Esophagus squamous epithelium (tissue), 4 donors: ENCODE measurements at regions not wholly inside any gene's neighbourhood (a gene's known extent, or its start where the extent isn't known, plus 50 kb on each side); places are given as distances from the start of the nearest gene placed in this dataset.

ENCODE experiments used
- POLR2A ChIP-seq, 4 donors: fragments of 450-650 bp; IDR thresholded peaks; one replicate each; pipeline ENCODE4 v1.6.1; 2017; ENCODE audit warnings: antibody characterized with exemption in 4 of 4, mild to moderate bottlenecking in 4 of 4, moderate library complexity in 3 of 4
- TF ChIP-seq, protein P1 (sequence below), 6 experiments: fragments of 450-650 bp in 4 of 6; fragments of 200-600 bp in 2 of 6; sonication (generic) in 2 of 6; IDR thresholded peaks; one replicate each; pipeline ENCODE4 v1.5.1; 2016 to 2019; ENCODE audit warnings: antibody characterized with exemption in 6 of 6, mild to moderate bottlenecking in 4 of 6, moderate library complexity in 4 of 6

DNA sequence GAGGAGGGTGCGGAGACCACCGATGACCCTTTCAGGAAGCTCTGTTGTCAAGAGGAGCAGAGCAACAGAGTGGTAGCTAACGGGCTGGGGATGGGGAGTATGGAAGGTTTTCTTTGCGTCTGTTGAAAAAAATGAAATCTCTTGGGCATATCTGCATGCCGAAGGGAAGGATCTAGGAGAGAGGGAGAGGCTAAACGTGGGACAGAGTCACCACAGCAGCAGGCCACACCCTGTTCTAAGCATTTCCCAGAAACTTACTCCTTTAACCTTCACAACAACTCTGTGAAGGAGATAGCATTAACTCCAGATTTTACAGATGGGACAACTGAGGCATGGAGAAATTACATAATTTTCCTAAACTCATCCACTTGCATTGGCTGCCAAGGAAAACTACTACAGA is 71.8 kb upstream of the EXOC1L start:
- TF ChIP-seq, protein P1, sequence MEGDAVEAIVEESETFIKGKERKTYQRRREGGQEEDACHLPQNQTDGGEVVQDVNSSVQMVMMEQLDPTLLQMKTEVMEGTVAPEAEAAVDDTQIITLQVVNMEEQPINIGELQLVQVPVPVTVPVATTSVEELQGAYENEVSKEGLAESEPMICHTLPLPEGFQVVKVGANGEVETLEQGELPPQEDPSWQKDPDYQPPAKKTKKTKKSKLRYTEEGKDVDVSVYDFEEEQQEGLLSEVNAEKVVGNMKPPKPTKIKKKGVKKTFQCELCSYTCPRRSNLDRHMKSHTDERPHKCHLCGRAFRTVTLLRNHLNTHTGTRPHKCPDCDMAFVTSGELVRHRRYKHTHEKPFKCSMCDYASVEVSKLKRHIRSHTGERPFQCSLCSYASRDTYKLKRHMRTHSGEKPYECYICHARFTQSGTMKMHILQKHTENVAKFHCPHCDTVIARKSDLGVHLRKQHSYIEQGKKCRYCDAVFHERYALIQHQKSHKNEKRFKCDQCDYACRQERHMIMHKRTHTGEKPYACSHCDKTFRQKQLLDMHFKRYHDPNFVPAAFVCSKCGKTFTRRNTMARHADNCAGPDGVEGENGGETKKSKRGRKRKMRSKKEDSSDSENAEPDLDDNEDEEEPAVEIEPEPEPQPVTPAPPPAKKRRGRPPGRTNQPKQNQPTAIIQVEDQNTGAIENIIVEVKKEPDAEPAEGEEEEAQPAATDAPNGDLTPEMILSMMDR (IDR thresholded peaks at IDR 0.05): no peak
- no peak for TF ChIP-seq POLR2A (IDR thresholded peaks at IDR 0.05)
